Epithelial cell of prostate (primary cell): ENCODE measurements at regions not wholly inside any gene's neighbourhood (a gene's known extent, or its start where the extent isn't known, plus 50 kb on each side); places are given as distances from the start of the nearest gene placed in this dataset.

Source experiments
- DNase-seq: peaks from one replicate; pipeline ENCODE4 v3.0.0-alpha.2; 2011; ENCODE audit warnings: low read depth, low spot score
- H3K27ac ChIP-seq: fragments of 450-650 bp; 2 replicates; pipeline ENCODE4 v1.5.1; 2017; ENCODE audit warnings: mild to moderate bottlenecking

GRCh38 chr2:19669126-19669525, 232.7 kb downstream of the TTC32 start:
- H3K27ac ChIP-seq = no peak overlapping the region
- DNase-seq = no peak

GRCh38 chr2:19667536-19667949, 234.2 kb downstream of the TTC32 start:
- DNase-seq = no peak
- H3K27ac ChIP-seq = no peak overlapping the region

- no peak overlapping the region for H3K27ac ChIP-seq
- DNase-seq = no peak
These were observed 234.7 kb downstream of the TTC32 start for GRCh38 chr2:19667085-19667484.

GRCh38 chr2:19664646-19665045, 237.1 kb downstream of the TTC32 start:
- peak overlapping the region; percentile 33 for H3K27ac ChIP-seq
- DNase-seq = no peak

- H3K27ac ChIP-seq = no peak overlapping the region
- no peak for DNase-seq
These were observed 242.6 kb downstream of the TTC32 start for GRCh38 chr2:19659024-19659792.

GRCh38 chr2:19656011-19656410, 245.8 kb downstream of the TTC32 start:
- no peak overlapping the region for H3K27ac ChIP-seq
- DNase-seq = no peak

GRCh38 chr2:19654310-19655090, 247.3 kb downstream of the TTC32 start:
- no peak for DNase-seq
- H3K27ac ChIP-seq = peak overlapping the region; percentile 12

- no peak overlapping the region for H3K27ac ChIP-seq
- DNase-seq = no peak
These were observed 248.3 kb downstream of the TTC32 start for GRCh38 chr2:19653509-19653908.

GRCh38 chr2:19652811-19653210, 249.0 kb downstream of the TTC32 start:
- no peak for DNase-seq

GRCh38 chr2:19651466-19651865, 250.3 kb downstream of the TTC32 start:
- H3K27ac ChIP-seq = no peak overlapping the region
- DNase-seq = no peak

More at GRCh38 chr2:19652811-19653210, 249.0 kb downstream of the TTC32 start:
- no peak overlapping the region for H3K27ac ChIP-seq

GRCh38 chr2:19649785-19650380, 251.9 kb downstream of the TTC32 start:
- peak; percentile 100 for DNase-seq
- peak overlapping the region; percentile 80 for H3K27ac ChIP-seq

- no peak for DNase-seq
- peak overlapping the region; percentile 80 for H3K27ac ChIP-seq
These were observed 252.6 kb downstream of the TTC32 start for GRCh38 chr2:19649142-19649541.

GRCh38 chr2:19648583-19648982, 253.2 kb downstream of the TTC32 start:
- DNase-seq = peak; percentile 59
- H3K27ac ChIP-seq = peak overlapping the region; percentile 80

GRCh38 chr2:19646987-19647386, 254.8 kb downstream of the TTC32 start:
- no peak overlapping the region for H3K27ac ChIP-seq
- no peak for DNase-seq

- H3K27ac ChIP-seq = no peak overlapping the region
- DNase-seq = no peak
These were observed 257.0 kb downstream of the TTC32 start for GRCh38 chr2:19644763-19645162.

GRCh38 chr2:19643117-19643518, 258.7 kb downstream of the TTC32 start:
- H3K27ac ChIP-seq = no peak overlapping the region
- no peak for DNase-seq

GRCh38 chr2:19642501-19642900, 259.3 kb downstream of the TTC32 start:
- no peak overlapping the region for H3K27ac ChIP-seq
- DNase-seq = no peak

GRCh38 chr2:19635951-19636510, 265.8 kb downstream of the TTC32 start:
- no peak for DNase-seq
- no peak overlapping the region for H3K27ac ChIP-seq

- DNase-seq = no peak
These were observed 269.3 kb downstream of the TTC32 start for GRCh38 chr2:19632403-19632991.

GRCh38 chr2:19631871-19632270, 269.9 kb downstream of the TTC32 start:
- H3K27ac ChIP-seq = no peak overlapping the region
- DNase-seq = no peak

More at GRCh38 chr2:19632403-19632991, 269.3 kb downstream of the TTC32 start:
- H3K27ac ChIP-seq = no peak overlapping the region
